ENCODE measurements at regions not wholly inside any gene's neighbourhood (a gene's known extent, or its start where the extent isn't known, plus 50 kb on each side); places are given as distances from the start of the nearest gene placed in this dataset.

DNA sequence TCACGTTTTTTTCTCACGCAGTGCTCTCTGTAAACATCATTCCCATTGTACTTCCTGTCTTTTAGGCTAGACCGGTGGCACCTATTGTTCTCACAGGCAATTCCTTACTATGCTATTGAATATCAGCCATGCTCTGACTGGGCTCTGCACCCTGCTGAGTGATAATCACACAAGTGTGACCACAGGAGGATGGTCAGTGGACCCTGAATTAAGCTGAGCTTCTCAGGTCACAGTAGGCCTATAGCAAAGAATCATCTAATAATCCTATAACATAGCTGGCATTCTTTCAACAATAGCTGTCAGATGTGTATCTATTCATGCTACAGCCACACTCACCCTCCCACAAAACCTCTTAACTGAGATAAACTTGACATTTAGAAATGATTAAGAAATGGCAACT lies 2399.8 kb upstream of the TENM3 start:
- TF ChIP-seq, protein P1, sequence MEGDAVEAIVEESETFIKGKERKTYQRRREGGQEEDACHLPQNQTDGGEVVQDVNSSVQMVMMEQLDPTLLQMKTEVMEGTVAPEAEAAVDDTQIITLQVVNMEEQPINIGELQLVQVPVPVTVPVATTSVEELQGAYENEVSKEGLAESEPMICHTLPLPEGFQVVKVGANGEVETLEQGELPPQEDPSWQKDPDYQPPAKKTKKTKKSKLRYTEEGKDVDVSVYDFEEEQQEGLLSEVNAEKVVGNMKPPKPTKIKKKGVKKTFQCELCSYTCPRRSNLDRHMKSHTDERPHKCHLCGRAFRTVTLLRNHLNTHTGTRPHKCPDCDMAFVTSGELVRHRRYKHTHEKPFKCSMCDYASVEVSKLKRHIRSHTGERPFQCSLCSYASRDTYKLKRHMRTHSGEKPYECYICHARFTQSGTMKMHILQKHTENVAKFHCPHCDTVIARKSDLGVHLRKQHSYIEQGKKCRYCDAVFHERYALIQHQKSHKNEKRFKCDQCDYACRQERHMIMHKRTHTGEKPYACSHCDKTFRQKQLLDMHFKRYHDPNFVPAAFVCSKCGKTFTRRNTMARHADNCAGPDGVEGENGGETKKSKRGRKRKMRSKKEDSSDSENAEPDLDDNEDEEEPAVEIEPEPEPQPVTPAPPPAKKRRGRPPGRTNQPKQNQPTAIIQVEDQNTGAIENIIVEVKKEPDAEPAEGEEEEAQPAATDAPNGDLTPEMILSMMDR (conservative IDR thresholded peaks at IDR 0.05; ENCODE audit: low read depth, low read length), result no peak
- no peak for TF ChIP-seq EZH2 (IDR thresholded peaks at IDR 0.05; ENCODE audit: borderline replicate concordance, low read depth, low read length, poor library complexity, severe bottlenecking)
